ENCODE measurements at regions not wholly inside any gene's neighbourhood (a gene's known extent, or its start where the extent isn't known, plus 50 kb on each side); places are given as distances from the start of the nearest gene placed in this dataset.

- Histone ChIP-seq H3K4me3 (no peak overlapping the region), H3K4me1 (peaks cover 0 to 14% (median 4%) of the 10 kb centered on the region in 3 donors), H3K36me3 (no peaks in the 10 kb centered on the region), H3K27ac (no peak overlapping the region), H3K27me3 (no peaks in the 10 kb centered on the region), H3K9me3 (no peaks in the 10 kb centered on the region)
- no peak for TF ChIP-seq CTCF (IDR thresholded peaks at IDR 0.05)
- DNase-seq (no peak), ATAC-seq (no peak), FAIRE-seq (no peak)
- intact Hi-C loops (cut with DNase I): no loop called here
- 81 to 86% methylated on average over 5 of the region's 5 CpGs for WGBS, 2 donors
Measured at GRCh38 chr14:87158283-87158682, 834.7 kb downstream of the GALC start.

- no peak for ATAC-seq
- Histone ChIP-seq H3K4me1 (peaks cover 0 to 15% (median 8%) of the 10 kb centered on the region in 3 donors), H3K27ac (no peak overlapping the region), H3K4me3 (no peak overlapping the region), H3K36me3 (no peaks in the 10 kb centered on the region), H3K9me3 (no peaks in the 10 kb centered on the region), H3K27me3 (no peaks in the 10 kb centered on the region)
- intact Hi-C loops (cut with DNase I): no loop called here
- TF ChIP-seq CTCF (IDR thresholded peaks at IDR 0.05): no peak
- DNase-seq: no peak
- no peak for FAIRE-seq
Measured at GRCh38 chr14:87156878-87157277, 836.1 kb downstream of the GALC start.

- Histone ChIP-seq H3K36me3 (no peaks in the 10 kb centered on the region), H3K4me1 (peaks cover 0 to 6% (median 4%) of the 10 kb centered on the region in 3 donors), H3K9me3 (no peaks in the 10 kb centered on the region), H3K27me3 (no peaks in the 10 kb centered on the region), H3K27ac (no peak overlapping the region), H3K4me3 (no peak overlapping the region)
- ATAC-seq: no peak
- TF ChIP-seq CTCF (IDR thresholded peaks at IDR 0.05): no peak
- intact Hi-C loops (cut with DNase I): no loop called here
- no peak for DNase-seq
- WGBS, 2 donors: 87 to 93% methylated on average over 1 of the region's 1 CpG
- no peak for FAIRE-seq
Measured at GRCh38 chr14:87155856-87156488, 837.0 kb downstream of the GALC start.

GRCh38 chr14:87153901-87154300 is 839.1 kb downstream of the GALC start:
- no peak for FAIRE-seq
- 83% methylated on average over 4 of the region's 4 CpGs for WGBS, 2 donors

More at GRCh38 chr14:87153901-87154300, 839.1 kb downstream of the GALC start:
- Histone ChIP-seq H3K27me3 (no peaks in the 10 kb centered on the region), H3K27ac (no peak overlapping the region), H3K4me1 (peaks cover 0 to 6% (median 4%) of the 10 kb centered on the region in 3 donors), H3K36me3 (no peaks in the 10 kb centered on the region), H3K4me3 (no peak overlapping the region), H3K9me3 (no peaks in the 10 kb centered on the region)
- ATAC-seq (no peak), DNase-seq (no peak)
- no peak for TF ChIP-seq CTCF (IDR thresholded peaks at IDR 0.05)
- intact Hi-C loops (cut with DNase I): no loop called here
